B cell (primary cell): ENCODE measurements at regions not wholly inside any gene's neighbourhood (a gene's known extent, or its start where the extent isn't known, plus 50 kb on each side); places are given as distances from the start of the nearest gene placed in this dataset.
"Not testable (repeated sequence)": the region's sequence is repeated elsewhere in the genome, so short reads cannot be mapped to it uniquely, and the experiment has no call there.

Experiments
- ATAC-seq: fragments of 200-7000 bp; cut with Tn5 transposase; one replicate; pipeline ENCODE4 v1.10.0; 2021; ENCODE audit warnings: low read depth, mild to moderate bottlenecking, moderate number of reproducible peaks, moderate library complexity
- CTCF ChIA-PET: fragments of 350-600 bp; sonication (Branson Sonifier 250); formaldehyde crosslinking; loops from one replicate; lab custom pipeline; 2021; ENCODE audit warnings: antibody characterized with exemption, inconsistent platforms; lab: Charles Lee
- POLR2A ChIA-PET: fragments of 350-600 bp; sonication (Branson Sonifier 250); formaldehyde crosslinking; loops from one replicate; lab custom pipeline; 2021; ENCODE audit warnings: antibody characterized with exemption; lab: Charles Lee
- DNase-seq: peaks from one replicate; pipeline ENCODE4 v3.0.0; 2013
- H2AFZ ChIP-seq: 2 replicates; pipeline ENCODE4 v1.6.1; 2012; ENCODE audit warnings: mild to moderate bottlenecking, low read depth, low read length; ENCODE audit not compliant: insufficient read depth, poor library complexity, severe bottlenecking
- H3K27ac ChIP-seq, 2 donors: 1 replicate in 1 of 2; 2 replicates in 1 of 2; pipeline ENCODE4 v1.5.1; 2012 to 2013; ENCODE audit warnings: low read length in 2 of 2, mild to moderate bottlenecking in 2 of 2, moderate library complexity in 1 of 2
- H3K27me3 ChIP-seq, 4 experiments: fragments of 200-600 bp in 1 of 4; sonication (generic) in 1 of 4; replicated peaks in 1 of 4; 1 replicate in 2 of 4; 2 replicates in 2 of 4; pipeline versions ENCODE4 v1.6.1 to v1.7.0; 2013 to 2016; ENCODE audit warnings: low read length in 3 of 4, mild to moderate bottlenecking in 2 of 4, mixed read lengths in 1 of 4, moderate library complexity in 1 of 4; ENCODE audit not compliant: insufficient read depth in 4 of 4, control insufficient read depth in 3 of 4; ENCODE audit errors: control extremely low read depth in 1 of 4
- H3K36me3 ChIP-seq, 2 experiments: replicated peaks in 1 of 2; 1 replicate in 1 of 2; 2 replicates in 1 of 2; pipeline versions ENCODE4 v1.6.1 to v1.7.1; 2013; ENCODE audit warnings: low read length in 1 of 2; ENCODE audit not compliant: insufficient read depth in 2 of 2, control insufficient read depth in 1 of 2; ENCODE audit errors: control extremely low read depth in 1 of 2, extremely low read depth in 1 of 2
- H3K4me1 ChIP-seq, 2 donors: fragments of 200-600 bp in 1 of 2; sonication (generic) in 1 of 2; 1 replicate in 1 of 2; 2 replicates in 1 of 2; pipeline versions ENCODE4 v1.5.1 to v1.6.1; 2013 to 2017; ENCODE audit warnings: low read length in 2 of 2; ENCODE audit not compliant: control insufficient read depth in 2 of 2, insufficient read depth in 2 of 2
- H3K4me2 ChIP-seq: replicated peaks from 2 replicates; pipeline ENCODE3; 2012; ENCODE audit warnings: mild to moderate bottlenecking, low read depth, low read length; ENCODE audit not compliant: poor library complexity, severe bottlenecking
- H3K4me3 ChIP-seq, 5 experiments: fragments of 200-600 bp in 1 of 5; sonication (generic) in 1 of 5; 1 replicate in 3 of 5; 2 replicates in 2 of 5; pipeline versions ENCODE4 v1.5.1 to v1.7.0; 2011 to 2016; ENCODE audit warnings: low read length in 4 of 5, mild to moderate bottlenecking in 4 of 5, low read depth in 2 of 5, control low read depth in 1 of 5, moderate library complexity in 1 of 5; ENCODE audit not compliant: insufficient read depth in 1 of 5; ENCODE audit errors: control extremely low read depth in 1 of 5, extremely low read depth in 1 of 5
- H3K79me2 ChIP-seq: fragments of 200-600 bp; sonication (generic); one replicate; pipeline ENCODE4 v1.6.0; 2016; ENCODE audit warnings: low read length; ENCODE audit not compliant: control insufficient read depth, insufficient read depth
- H3K9ac ChIP-seq: fragments of 200-600 bp; sonication (generic); 2 replicates; pipeline ENCODE4 v1.6.1; 2017; ENCODE audit warnings: mild to moderate bottlenecking, low read length, moderate library complexity
- H3K9me3 ChIP-seq, 3 donors: one replicate each; pipeline versions ENCODE4 v1.6.1 to v1.7.1; 2013; ENCODE audit warnings: low read length in 2 of 3; ENCODE audit not compliant: control insufficient read depth in 2 of 3, insufficient read depth in 1 of 3; ENCODE audit errors: control extremely low read depth in 1 of 3
- H4K20me1 ChIP-seq: 2 replicates; pipeline ENCODE4 v1.6.0; 2012; ENCODE audit warnings: mild to moderate bottlenecking, low read length; ENCODE audit not compliant: insufficient read depth, control insufficient read depth, poor library complexity, severe bottlenecking
- H3K27ac Mint-ChIP-seq: one replicate; pipeline ENCODE4 v1.8.0; 2021; ENCODE audit warnings: mixed read lengths
- H3K27me3 Mint-ChIP-seq: one replicate; pipeline ENCODE4 v1.8.0; 2021; ENCODE audit warnings: mixed read lengths
- H3K4me1 Mint-ChIP-seq: one replicate; pipeline ENCODE4 v1.8.0; 2021; ENCODE audit warnings: mixed read lengths
- H3K4me3 Mint-ChIP-seq: one replicate; pipeline ENCODE4 v1.8.0; 2021; ENCODE audit warnings: mixed read lengths
- H3K9me3 Mint-ChIP-seq: one replicate; pipeline ENCODE4 v1.8.0; 2022; ENCODE audit warnings: mixed read lengths; ENCODE audit not compliant: insufficient read depth
- CTCF ChIP-seq: fragments of 200-600 bp; IDR thresholded peaks from one replicate; pipeline ENCODE4 v1.8.0; 2022; ENCODE audit warnings: antibody characterized with exemption, mild to moderate bottlenecking
- EZH2 ChIP-seq: IDR thresholded peaks from 2 replicates; pipeline ENCODE4 v1.6.1; 2012; ENCODE audit warnings: borderline replicate concordance, low read depth, mild to moderate bottlenecking, moderate library complexity, low read length; ENCODE audit not compliant: insufficient read depth, poor library complexity, severe bottlenecking
- WGBS: methylation state at CpG from one replicate; pipeline ENCODE4 v1.1.5; 2013; ENCODE audit warnings: missing lambda C conversion rate; ENCODE audit not compliant: insufficient coverage; 5-methylcytosine and 5-hydroxymethylcytosine counted together
- intact Hi-C: fragments of 100-400 bp; cut with micrococcal nuclease; formaldehyde crosslinking; loops from one replicate; pipeline ENCODE4 v1.10.0; 2022

DNA sequence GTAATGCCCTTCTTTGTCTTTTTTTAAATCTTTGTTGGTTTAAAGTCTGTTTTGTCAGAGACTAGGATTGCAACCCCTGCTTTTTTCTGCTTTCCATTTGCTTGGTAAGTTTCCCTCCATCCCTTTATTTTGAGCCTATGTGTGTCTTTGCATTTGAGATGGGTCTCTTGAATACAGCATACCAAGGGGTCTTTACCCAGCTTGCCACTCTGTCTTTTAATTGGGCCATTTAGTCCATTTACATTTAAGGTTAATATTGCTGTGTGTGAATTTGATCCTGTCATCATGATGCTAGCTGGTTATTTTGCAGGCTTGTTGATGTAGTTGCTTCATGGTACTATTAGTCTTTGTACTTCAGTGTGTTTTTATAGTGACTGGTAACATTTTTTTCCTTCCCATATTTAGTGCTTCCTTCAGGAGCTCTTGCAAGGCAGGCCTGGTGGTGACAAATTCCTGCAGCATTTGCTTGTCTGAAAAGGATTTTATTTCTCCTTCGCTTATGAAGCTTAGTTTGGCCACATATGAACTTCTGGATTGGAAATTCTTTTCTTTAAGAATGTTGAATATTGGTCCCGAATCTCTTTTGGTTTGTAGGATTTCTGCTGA is 215.0 kb downstream of the CYB561 start:
- ATAC-seq, H3K4me1 Mint-ChIP-seq, H2AFZ ChIP-seq, H3K4me2 ChIP-seq, H3K79me2 ChIP-seq, POLR2A ChIA-PET, H3K27me3 ChIP-seq, H3K27me3 Mint-ChIP-seq, DNase-seq, intact Hi-C loops, H3K27ac ChIP-seq, H3K4me1 ChIP-seq, H4K20me1 ChIP-seq, H3K27ac Mint-ChIP-seq, H3K36me3 ChIP-seq, H3K9ac ChIP-seq, CTCF ChIA-PET, H3K4me3 Mint-ChIP-seq, H3K4me3 ChIP-seq: not testable (repeated sequence)
- peaks cover 17% of the 10 kb centered on the region for H3K9me3 Mint-ChIP-seq
- peaks cover 3 to 12% (median 12%) of the 10 kb centered on the region in 3 donors for H3K9me3 ChIP-seq
- WGBS = 80% methylated on average over 1 of the region's 2 CpGs

GRCh38 chr17:63232565-63233310 is 213.4 kb downstream of the CYB561 start:
- intact Hi-C loops = no loop called here
- TF ChIP-seq EZH2 (no peak), CTCF (no peak)
- Histone ChIP-seq H3K36me3 (no peaks in the 10 kb centered on the region), H2AFZ (no peak overlapping the region), H3K4me3 (no peak overlapping the region), H3K9ac (no peak overlapping the region), H4K20me1 (no peaks in the 10 kb centered on the region), H3K4me1 (no peaks in the 10 kb centered on the region), H3K4me2 (no peak overlapping the region), H3K9me3 (peaks cover 3 to 12% (median 12%) of the 10 kb centered on the region in 3 donors), H3K27ac (no peak overlapping the region), H3K27me3 (peaks cover 0 to 2% (median 0%) of the 10 kb centered on the region in 4 experiments), H3K79me2 (no peaks in the 10 kb centered on the region)
- 97% methylated on average over 14 of the region's 16 CpGs for WGBS
- Mint-ChIP-seq H3K4me1 (peaks cover 3% of the 10 kb centered on the region), H3K9me3 (peaks cover 17% of the 10 kb centered on the region), H3K27ac (no peak overlapping the region), H3K4me3 (no peak overlapping the region), H3K27me3 (peaks cover 4% of the 10 kb centered on the region)
- ChIA-PET POLR2A (no interaction called here), CTCF (no interaction called here)
- ATAC-seq = no peak
- no peak for DNase-seq
